OCI-LY7 (cell line): ENCODE measurements at regions not wholly inside any gene's neighbourhood (a gene's known extent, or its start where the extent isn't known, plus 50 kb on each side); places are given as distances from the start of the nearest gene placed in this dataset.

Source experiments
- CTCF ChIP-seq: fragments of 200-600 bp; sonication (generic); conservative IDR thresholded peaks from 2 replicates; pipeline ENCODE4 v1.5.1; 2014; ENCODE audit warnings: mild to moderate bottlenecking, antibody characterized with exemption, low read length, moderate library complexity, mixed read lengths
- EZH2phosphoT487 ChIP-seq: fragments of 200-600 bp; sonication (generic); IDR thresholded peaks from 2 replicates; pipeline ENCODE4 v1.6.1; 2018; ENCODE audit warnings: low read depth, borderline replicate concordance, mild to moderate bottlenecking, mixed run types, antibody characterized with exemption, low read length, moderate library complexity, mixed read lengths

GRCh38 chr18:1455605-1456004 lies 550.9 kb downstream of the ADCYAP1 start:
- TF ChIP-seq CTCF (no peak), EZH2phosphoT487 (no peak)
